ENCODE measurements at regions not wholly inside any gene's neighbourhood (a gene's known extent, or its start where the extent isn't known, plus 50 kb on each side); places are given as distances from the start of the nearest gene placed in this dataset.

DNA sequence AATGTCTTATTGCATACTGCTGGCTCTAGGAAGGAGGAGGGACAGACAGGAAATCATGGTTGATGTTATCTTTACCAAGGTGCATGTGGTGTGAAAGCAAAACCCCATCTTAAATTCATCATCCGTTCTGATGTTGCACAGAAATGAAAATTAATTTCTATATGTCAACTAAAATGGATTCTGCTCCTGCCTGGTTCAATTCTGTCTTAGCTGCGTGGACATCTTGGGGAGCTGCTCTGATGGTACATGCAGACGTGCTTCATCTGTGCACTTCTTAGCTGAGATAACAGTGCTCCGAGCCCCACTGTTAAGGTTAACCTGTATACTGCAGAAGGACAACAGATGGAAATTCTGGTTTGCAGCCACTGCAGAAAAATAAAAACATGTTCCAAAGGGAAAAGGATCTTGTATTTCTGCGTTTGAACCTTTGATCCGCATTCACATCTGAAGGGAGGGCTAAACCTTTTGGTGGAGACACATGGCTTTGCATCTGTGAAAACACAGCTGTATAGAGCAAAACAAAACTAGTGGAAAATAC is 155.6 kb downstream of the TM9SF2 start:
- no peak for ATAC-seq (ENCODE audit: low FRiP score)
- TF ChIP-seq, protein P1, sequence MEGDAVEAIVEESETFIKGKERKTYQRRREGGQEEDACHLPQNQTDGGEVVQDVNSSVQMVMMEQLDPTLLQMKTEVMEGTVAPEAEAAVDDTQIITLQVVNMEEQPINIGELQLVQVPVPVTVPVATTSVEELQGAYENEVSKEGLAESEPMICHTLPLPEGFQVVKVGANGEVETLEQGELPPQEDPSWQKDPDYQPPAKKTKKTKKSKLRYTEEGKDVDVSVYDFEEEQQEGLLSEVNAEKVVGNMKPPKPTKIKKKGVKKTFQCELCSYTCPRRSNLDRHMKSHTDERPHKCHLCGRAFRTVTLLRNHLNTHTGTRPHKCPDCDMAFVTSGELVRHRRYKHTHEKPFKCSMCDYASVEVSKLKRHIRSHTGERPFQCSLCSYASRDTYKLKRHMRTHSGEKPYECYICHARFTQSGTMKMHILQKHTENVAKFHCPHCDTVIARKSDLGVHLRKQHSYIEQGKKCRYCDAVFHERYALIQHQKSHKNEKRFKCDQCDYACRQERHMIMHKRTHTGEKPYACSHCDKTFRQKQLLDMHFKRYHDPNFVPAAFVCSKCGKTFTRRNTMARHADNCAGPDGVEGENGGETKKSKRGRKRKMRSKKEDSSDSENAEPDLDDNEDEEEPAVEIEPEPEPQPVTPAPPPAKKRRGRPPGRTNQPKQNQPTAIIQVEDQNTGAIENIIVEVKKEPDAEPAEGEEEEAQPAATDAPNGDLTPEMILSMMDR (IDR thresholded peaks at IDR 0.05): no peak
- DNase-seq (ENCODE audit: low spot score): no peak

DNA sequence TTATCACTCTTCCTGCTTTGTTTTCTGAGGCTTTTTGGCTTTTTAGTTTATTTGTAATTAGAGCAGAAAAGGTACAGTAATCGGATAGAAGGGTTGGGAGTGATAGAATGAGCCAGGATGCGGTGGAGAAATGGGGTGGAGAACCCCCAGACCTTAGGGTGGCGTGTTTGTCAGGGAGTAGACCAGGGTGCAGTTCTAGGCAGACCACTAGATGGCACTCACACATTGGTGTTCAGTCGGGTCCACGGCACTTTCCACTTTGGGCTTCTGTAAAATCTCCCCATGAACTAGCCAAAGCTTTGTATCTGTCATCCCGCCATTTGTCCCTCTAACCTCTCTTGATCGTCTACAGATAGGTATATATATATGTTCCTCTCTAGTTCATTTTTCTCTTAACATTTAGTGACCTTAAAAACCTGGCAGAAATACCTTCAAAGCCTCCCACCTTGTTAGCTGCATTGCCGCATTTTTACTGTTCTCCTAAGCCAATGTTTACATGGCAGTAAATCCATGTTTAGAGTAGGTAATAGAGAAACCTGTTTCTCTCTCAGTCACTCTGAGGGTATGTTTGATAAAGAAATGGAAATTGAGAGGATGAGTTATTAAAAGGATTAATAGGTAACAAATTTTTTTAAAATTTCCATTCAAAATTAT is 154.9 kb downstream of the TM9SF2 start:
- TF ChIP-seq, protein P1 (IDR thresholded peaks at IDR 0.05): peak in 1 of 3 donors; percentile 65
- DNase-seq (ENCODE audit: low spot score) (peak; percentile 87), ATAC-seq (ENCODE audit: low FRiP score) (peak; percentile 60)

DNA sequence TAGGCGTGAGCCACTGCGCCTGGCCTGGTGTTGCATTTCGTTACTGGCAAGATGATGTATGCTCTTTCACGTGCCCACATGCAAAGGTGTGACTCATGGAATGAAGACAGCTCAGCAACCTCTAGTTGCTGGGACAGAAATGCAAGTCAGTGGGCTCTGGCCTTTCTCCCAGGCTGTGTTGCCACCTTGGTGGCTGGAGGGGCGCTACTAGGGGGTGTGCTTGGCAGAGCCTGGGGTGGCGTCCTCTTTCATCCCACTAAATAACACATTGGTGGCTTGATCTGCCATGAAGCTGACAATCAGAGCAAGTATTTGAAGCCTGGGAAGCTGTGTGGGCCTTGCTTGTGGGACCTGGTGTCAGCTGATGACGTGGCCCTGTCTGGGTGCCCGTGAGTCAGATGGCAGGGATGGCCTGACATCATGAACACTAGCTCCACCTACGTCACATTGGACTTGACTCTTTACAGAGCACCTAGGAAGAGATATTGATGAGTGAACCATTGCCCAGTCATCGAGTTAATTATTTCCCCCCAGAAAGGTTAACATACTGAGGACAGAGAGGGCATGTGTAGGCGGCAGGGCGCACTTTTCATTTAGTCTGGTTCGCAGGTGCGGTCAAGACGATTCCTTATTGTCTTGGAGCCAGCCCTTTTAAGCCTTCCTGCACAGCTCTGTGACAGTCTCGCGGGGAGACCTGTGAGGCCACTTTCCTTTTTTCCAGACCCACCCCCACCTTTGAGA is 154.2 kb downstream of the TM9SF2 start:
- ATAC-seq (ENCODE audit: low FRiP score) (no peak), DNase-seq (ENCODE audit: low spot score) (no peak)
- TF ChIP-seq, protein P1 (IDR thresholded peaks at IDR 0.05): no peak

DNA sequence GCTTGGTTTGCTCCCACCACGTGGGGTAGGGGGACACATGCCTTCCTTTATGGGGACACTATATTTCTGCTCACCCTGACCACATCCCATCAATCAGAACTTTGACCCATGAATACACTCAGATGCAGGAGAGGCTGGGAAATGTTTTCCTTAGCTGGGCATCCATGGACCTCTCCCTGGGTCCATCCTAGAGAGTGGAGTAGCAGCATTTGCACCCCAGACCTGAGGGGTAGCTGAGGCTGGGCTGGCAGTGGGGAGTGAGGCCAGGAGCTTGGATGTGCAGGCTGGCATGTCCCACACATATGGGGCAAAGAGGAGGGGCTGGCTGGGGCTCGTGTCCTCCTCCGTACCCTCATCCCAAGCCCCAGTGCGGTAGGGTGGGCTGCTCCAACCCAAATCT is 152.8 kb downstream of the TM9SF2 start:
- TF ChIP-seq, protein P1 (IDR thresholded peaks at IDR 0.05): no peak
- DNase-seq (ENCODE audit: low spot score) (no peak), ATAC-seq (ENCODE audit: low FRiP score) (no peak)

DNA sequence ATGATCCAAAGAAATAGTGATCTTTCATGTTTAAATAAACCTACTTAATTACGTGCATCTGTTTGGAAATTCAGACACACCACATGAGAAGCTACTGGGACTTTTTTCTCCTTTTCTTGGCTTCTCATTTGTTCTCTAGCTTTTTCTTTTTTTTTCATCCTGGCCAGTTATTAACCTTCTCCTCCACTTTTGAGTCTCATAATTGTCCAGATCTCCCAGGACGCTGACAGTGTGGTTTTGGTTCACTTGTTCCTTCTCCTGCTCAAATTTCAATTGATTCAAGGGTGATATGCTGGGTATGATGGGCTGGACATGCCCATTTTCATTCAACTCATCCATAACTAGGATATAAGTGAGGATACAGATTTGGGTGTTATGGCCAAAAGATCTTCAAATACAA is 152.3 kb downstream of the TM9SF2 start:
- DNase-seq (ENCODE audit: low spot score) (no peak), ATAC-seq (ENCODE audit: low FRiP score) (no peak)
- TF ChIP-seq, protein P1 (IDR thresholded peaks at IDR 0.05): no peak

DNA sequence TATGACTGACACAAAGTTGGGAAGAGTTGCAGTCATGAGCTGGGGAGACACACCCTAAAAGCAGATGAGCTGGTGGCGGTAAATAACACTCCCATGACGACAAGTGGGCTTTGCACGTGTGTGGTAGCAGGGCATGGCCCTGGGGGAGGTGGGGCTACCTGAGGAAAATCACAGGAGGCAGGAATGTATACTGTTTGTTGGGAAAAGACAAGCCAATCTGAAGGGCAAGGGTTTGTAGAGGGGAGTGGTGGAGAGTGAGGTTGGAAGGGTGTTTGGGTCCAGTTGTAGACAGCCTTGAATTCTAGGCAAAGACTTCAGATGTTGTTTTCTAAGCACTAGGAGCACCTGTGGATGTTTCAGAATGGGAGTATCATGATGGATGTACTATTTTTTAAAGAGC is 151.6 kb downstream of the TM9SF2 start:
- ATAC-seq (ENCODE audit: low FRiP score) (no peak), DNase-seq (ENCODE audit: low spot score) (no peak)
- TF ChIP-seq, protein P1 (IDR thresholded peaks at IDR 0.05): no peak
